RWPE2 (cell line): ENCODE measurements at regions not wholly inside any gene's neighbourhood (a gene's known extent, or its start where the extent isn't known, plus 50 kb on each side); places are given as distances from the start of the nearest gene placed in this dataset.

Experiments used
- ATAC-seq: fragments of 200-7000 bp; cut with Tn5 transposase; 3 replicates; pipeline ENCODE4 v1.9.1; 2021; ENCODE audit warnings: low read depth
- DNase-seq: peaks from one replicate; pipeline ENCODE4 v3.0.0-alpha.2; 2020; ENCODE audit warnings: low spot score
- H3K27ac ChIP-seq: fragments of 450-650 bp; 2 replicates; pipeline ENCODE4 v1.5.1; 2017; ENCODE audit warnings: mild to moderate bottlenecking; ENCODE audit not compliant: poor library complexity, severe bottlenecking
- H3K27me3 ChIP-seq: fragments of 250-450 bp; sonication (Bioruptor Pico); 2 replicates; pipeline ENCODE4 v1.5.1; 2021; ENCODE audit warnings: mild to moderate bottlenecking, moderate library complexity; ENCODE audit not compliant: insufficient read depth, poor library complexity, severe bottlenecking
- H3K36me3 ChIP-seq: fragments of 250-450 bp; sonication (Bioruptor Pico); 2 replicates; pipeline ENCODE4 v1.5.1; 2020; ENCODE audit warnings: low read depth, mild to moderate bottlenecking, moderate library complexity
- H3K4me1 ChIP-seq: fragments of 250-450 bp; sonication (Bioruptor Pico); 2 replicates; pipeline ENCODE4 v1.5.1; 2021; ENCODE audit warnings: mild to moderate bottlenecking, moderate library complexity; ENCODE audit not compliant: insufficient read depth, poor library complexity, severe bottlenecking
- H3K4me3 ChIP-seq: fragments of 250-450 bp; sonication (Bioruptor Pico); 2 replicates; pipeline ENCODE4 v1.5.1; 2021; ENCODE audit warnings: mild to moderate bottlenecking, moderate library complexity; ENCODE audit not compliant: severe bottlenecking
- H3K9me3 ChIP-seq: fragments of 250-450 bp; sonication (Bioruptor Pico); 2 replicates; pipeline ENCODE4 v1.5.1; 2021; ENCODE audit warnings: mild to moderate bottlenecking, moderate library complexity; ENCODE audit not compliant: severe bottlenecking
- TF ChIP-seq, protein P1 (sequence below): fragments of 450-650 bp; IDR thresholded peaks from one replicate; pipeline ENCODE4 v1.5.1; 2017; ENCODE audit warnings: mild to moderate bottlenecking, moderate library complexity; ENCODE audit not compliant: poor library complexity, severe bottlenecking

DNA sequence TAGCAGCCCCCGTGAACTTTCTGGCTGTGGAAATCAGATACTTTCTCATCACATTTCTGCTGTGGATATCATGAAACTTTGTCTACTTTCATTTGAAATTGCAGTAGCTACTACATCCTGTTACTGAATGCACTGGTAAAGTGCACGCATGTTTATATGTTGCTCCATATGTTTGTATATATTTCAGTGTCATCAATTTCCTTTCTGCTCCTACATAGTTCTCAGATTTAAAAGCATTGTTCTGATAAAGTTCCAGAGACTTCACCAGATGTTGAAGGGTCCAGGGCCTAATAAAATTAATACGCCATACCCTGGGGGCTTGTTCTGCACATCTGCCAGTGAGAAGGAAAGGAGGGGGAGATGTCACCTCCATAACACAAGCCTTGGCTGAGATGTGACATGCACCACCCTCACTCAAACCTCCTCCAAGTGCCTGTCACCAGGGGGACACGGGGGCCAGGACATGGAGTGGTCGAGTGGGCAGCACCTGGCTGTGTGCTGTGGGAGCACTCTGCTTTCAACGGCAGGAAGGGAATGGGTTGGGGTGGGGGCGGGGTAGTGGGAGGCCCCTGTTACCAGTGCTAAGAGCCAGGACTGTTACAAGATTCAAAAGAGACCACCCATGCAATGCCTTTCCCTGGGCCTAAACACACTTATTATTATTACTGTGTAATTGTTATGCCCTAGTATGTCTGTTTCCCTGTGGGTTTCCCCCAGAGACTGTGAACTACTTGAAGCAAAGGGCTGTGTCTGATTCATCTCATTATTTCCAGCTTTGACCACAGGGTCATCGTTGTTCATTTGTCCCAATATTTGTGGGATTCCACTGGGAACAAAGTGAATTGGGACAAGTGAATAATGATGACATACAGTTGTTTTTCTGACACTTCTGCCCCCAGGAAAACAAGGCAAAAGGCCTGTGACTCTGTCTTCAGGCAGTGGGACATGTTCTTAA, 193.4 kb downstream of the FOXL1 start:
- Histone ChIP-seq H3K4me1 (peaks cover 4% of the 10 kb centered on the region), H3K27ac (no peak overlapping the region), H3K4me3 (no peak overlapping the region), H3K36me3 (no peaks in the 10 kb centered on the region), H3K9me3 (no peaks in the 10 kb centered on the region), H3K27me3 (no peaks in the 10 kb centered on the region)
- TF ChIP-seq, protein P1, sequence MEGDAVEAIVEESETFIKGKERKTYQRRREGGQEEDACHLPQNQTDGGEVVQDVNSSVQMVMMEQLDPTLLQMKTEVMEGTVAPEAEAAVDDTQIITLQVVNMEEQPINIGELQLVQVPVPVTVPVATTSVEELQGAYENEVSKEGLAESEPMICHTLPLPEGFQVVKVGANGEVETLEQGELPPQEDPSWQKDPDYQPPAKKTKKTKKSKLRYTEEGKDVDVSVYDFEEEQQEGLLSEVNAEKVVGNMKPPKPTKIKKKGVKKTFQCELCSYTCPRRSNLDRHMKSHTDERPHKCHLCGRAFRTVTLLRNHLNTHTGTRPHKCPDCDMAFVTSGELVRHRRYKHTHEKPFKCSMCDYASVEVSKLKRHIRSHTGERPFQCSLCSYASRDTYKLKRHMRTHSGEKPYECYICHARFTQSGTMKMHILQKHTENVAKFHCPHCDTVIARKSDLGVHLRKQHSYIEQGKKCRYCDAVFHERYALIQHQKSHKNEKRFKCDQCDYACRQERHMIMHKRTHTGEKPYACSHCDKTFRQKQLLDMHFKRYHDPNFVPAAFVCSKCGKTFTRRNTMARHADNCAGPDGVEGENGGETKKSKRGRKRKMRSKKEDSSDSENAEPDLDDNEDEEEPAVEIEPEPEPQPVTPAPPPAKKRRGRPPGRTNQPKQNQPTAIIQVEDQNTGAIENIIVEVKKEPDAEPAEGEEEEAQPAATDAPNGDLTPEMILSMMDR, result no peak
- ATAC-seq (no peak), DNase-seq (no peak)

DNA sequence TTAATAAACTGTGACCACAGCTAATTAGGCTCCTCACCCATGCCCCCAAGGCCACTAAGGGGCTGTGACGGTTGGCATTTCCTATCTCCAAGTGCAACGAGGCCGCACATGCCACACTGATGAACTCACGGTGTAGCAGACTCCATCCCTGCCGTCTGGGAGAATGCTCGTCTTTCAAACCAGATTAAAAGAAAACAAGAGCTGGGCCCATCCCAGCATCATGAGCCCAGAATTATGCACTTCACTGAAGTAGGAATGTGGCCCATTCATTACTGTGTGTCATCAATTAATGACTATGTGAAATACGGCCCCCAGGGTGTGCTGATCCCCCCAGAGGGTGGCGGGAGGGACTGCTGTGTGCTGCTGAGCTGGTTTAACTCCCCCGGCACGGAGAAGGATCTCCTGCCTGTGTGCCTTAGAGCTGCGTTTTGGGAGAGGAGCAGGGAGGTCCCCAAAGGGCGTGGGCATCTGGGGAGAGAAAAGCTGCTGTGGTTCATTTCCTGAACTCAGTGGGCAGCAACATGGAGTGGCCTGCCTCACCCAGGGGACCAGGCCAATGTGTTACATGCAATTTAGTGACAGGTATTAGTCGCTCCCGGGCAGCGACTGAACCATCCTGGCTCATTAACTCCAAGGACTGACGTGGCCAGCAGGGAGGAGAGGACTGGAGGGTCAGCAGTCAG, 194.5 kb downstream of the FOXL1 start:
- no peaks in the 10 kb centered on the region for H3K27me3 ChIP-seq
- no peak overlapping the region for H3K27ac ChIP-seq
- H3K4me3 ChIP-seq, result no peak overlapping the region
- no peak for DNase-seq
- H3K4me1 ChIP-seq, result peaks cover 4% of the 10 kb centered on the region
- H3K36me3 ChIP-seq, result no peaks in the 10 kb centered on the region
- no peak for ATAC-seq
- TF ChIP-seq, protein P1, result no peak
- H3K9me3 ChIP-seq, result no peaks in the 10 kb centered on the region

DNA sequence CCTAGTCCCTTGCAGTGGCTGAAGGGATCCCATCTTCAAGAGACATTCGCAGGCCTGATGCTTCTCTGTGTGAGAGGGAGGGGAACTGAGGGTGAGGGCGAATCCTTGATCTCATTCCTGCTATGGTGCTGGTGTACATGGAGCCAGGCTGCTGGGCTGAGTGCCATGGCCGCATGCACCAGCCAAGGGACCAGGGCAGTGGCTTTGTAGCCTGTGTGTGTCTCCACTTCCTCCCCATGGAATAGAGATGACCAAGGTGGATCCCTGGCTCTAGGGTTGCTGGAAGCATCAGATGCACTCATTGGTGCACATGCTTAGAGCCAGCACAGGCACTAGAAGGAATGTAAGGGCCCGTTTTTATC, 195.0 kb downstream of the FOXL1 start:
- no peak for DNase-seq
- no peak overlapping the region for H3K4me3 ChIP-seq
- no peak for ATAC-seq
- H3K27ac ChIP-seq, result no peak overlapping the region
- TF ChIP-seq, protein P1, result no peak
- H3K4me1 ChIP-seq, result peaks cover 4% of the 10 kb centered on the region
- no peaks in the 10 kb centered on the region for H3K9me3 ChIP-seq
- H3K27me3 ChIP-seq, result no peaks in the 10 kb centered on the region
- H3K36me3 ChIP-seq, result no peaks in the 10 kb centered on the region

DNA sequence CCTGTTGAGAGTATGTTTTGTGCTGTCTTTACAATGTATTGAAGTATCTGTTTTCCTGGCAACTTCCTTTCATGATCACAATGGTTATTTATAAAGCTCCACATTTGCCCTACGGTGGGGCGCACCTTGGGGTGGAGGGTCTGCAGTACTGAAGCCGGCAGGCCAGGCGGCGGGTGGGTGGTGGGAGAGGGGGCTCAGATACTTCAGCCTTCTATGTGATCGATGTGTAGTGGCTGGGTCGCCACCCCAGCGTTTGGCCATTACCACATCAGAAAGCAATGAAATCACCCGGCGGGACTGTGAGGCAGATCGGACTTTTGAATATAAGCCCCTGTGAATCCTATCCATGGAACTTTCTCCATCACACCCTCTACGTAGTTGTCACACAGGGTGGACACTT, 196.6 kb downstream of the FOXL1 start:
- Histone ChIP-seq H3K4me3 (no peak overlapping the region), H3K9me3 (no peaks in the 10 kb centered on the region), H3K27me3 (no peaks in the 10 kb centered on the region), H3K36me3 (no peaks in the 10 kb centered on the region), H3K27ac (no peak overlapping the region), H3K4me1 (no peaks in the 10 kb centered on the region)
- DNase-seq, result no peak
- no peak for ATAC-seq
- TF ChIP-seq, protein P1, result no peak
